DMS 273 (cell line): ENCODE measurements at regions not wholly inside any gene's neighbourhood (a gene's known extent, or its start where the extent isn't known, plus 50 kb on each side); places are given as distances from the start of the nearest gene placed in this dataset.

Experiments
- DNase-seq: peaks from one replicate; lab custom pipeline; 2025; ENCODE audit not compliant: unreplicated experiment; lab: John Stamatoyannopoulos, UW

- DNase-seq, result no peak
Measured at GRCh38 chr13:85406269-85406975, 392.8 kb downstream of the SLITRK6 start.

DNA sequence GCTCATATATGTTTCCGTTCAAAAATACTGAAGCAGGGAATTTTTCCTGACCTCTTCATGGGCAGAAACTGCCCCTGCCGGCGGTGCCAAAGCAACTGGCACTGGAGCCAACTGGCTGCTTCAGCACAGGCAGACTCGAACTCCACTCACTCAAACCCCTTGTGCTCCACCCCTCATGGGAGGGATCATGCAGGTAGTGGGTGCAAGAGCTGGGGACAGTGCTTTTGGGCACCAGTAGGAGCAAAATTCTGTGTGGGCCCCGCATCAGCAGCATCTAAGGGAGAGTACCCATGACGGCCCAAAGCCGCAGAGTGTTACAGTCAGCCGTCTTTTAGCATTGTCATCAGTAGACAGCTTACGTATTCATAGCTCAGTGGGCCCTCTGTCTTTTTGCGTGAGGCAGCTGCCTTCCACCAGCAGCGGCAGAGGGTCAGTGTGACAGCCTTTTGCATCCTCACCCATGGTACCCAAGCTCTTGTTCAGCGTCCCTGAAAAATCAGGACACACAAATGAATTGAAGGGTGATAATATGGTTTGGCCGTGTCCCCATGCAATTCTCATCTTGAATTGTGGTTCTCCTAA lies 393.8 kb downstream of the SLITRK6 start:
- DNase-seq, result no peak

- DNase-seq, result no peak
Measured at GRCh38 chr13:85386424-85386823, 412.8 kb downstream of the SLITRK6 start.

- no peak for DNase-seq
Measured at GRCh38 chr13:85383291-85383690, 415.9 kb downstream of the SLITRK6 start.

- no peak for DNase-seq
Measured at GRCh38 chr13:85381082-85381481, 418.1 kb downstream of the SLITRK6 start.

DNA sequence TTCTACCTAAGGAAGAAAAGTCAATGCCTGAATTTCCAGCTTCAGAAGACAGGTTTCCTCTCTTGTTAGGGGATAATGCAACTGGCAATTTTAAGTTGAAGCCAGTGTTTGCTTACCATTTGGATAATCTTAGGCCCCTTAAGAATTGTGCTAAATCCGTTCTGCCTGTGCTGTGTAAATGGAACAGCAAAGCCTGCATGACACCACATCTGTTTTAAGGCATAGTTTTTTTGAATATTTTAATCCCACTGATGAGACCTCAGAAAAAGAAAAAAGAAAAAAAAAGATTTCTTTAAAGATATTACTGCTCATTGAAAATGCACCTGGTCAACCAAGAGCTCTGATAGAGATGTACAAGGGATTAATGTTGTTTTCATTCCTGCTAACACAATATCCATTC lies 419.2 kb downstream of the SLITRK6 start:
- DNase-seq, result no peak

DNA sequence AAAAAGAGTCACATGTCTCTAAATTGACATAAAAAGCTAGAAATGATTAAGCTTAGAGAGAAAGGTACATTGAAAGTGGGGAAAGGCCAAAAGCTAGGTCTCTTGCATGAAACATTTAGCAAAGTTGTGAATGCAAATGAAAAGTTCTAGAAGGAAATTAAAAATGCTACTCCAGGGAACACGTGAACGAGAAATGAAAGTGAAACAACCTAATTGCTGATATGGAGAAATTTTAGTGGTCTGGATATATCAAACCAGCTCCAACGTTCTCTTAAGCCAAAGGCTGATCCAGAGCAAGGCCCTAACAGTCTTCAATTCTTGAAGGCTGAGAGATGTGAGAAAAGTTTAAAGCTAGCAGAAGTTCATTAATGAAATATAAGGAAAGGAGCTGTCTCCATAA lies 419.8 kb downstream of the SLITRK6 start:
- DNase-seq, result no peak

GRCh38 chr13:85377783-85378182 lies 421.4 kb downstream of the SLITRK6 start:
- DNase-seq, result no peak

- no peak for DNase-seq
Measured at GRCh38 chr13:85373322-85373721, 425.9 kb downstream of the SLITRK6 start.

GRCh38 chr13:85371254-85371653 lies 428.0 kb downstream of the SLITRK6 start:
- no peak for DNase-seq

DNA sequence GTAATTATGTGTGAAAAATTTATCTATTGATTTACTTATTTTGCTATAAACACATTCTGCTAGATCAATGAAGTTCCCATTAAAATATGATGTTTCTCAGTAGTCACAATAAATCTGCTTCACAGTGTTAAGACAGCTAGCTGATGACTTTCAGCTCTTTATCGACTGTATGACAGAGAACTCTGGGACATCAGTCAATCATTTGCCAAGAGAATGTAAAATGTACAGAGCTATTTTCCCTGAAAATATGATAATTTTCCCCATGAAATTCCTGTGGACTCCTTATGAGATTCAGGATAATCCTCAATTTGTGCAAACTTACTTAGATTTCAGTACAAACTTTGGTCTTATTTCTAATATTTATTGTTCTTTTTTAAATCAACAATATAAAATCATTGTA lies 430.5 kb downstream of the SLITRK6 start:
- DNase-seq, result no peak

- no peak for DNase-seq
Measured at GRCh38 chr13:85367887-85368286, 431.3 kb downstream of the SLITRK6 start.

- DNase-seq, result no peak
Measured at GRCh38 chr13:85366759-85367417, 432.3 kb downstream of the SLITRK6 start.

DNA sequence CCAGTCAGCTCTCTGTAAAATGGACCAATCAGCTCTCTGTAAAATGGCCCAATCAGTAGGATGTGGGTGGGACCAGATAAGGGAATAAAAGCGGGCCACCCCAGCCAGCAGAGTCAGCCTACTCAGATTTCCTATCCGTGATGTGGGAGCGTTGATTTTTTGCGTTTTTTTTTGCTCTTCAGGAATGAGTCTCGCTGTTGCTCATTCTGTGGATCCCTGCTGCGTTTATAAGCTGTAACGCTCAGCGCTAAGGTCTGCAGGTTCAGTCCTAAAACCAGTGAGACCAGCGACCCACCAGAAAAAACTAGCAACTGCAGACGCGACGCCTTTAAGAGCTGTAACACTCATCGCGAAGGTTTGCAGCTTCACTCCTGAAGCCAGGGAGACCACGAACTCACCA lies 435.7 kb downstream of the SLITRK6 start:
- no peak for DNase-seq

DNA sequence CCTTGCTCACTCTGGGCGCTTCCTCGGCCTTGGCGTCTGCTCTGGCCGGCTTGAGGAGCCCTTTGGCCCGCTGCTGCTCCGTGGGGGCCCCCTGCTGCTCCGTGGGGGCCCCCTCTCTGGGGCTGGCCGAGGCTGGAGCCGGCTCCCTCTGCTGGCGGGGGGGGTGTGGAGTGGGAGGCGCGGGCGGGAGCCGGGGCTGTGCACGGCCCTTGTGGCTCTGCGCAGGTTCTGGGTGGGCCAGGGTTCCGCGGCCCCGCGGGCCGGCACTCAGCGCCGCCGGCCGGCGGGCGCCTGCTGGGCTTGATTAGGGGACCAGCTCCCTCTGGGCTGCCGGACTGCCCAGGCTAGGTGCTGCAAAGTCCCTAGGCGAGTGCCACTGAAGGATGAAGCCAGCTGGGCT lies 436.2 kb downstream of the SLITRK6 start:
- DNase-seq, result no peak

GRCh38 chr13:85347251-85347650 lies 452.0 kb downstream of the SLITRK6 start:
- no peak for DNase-seq

DNA sequence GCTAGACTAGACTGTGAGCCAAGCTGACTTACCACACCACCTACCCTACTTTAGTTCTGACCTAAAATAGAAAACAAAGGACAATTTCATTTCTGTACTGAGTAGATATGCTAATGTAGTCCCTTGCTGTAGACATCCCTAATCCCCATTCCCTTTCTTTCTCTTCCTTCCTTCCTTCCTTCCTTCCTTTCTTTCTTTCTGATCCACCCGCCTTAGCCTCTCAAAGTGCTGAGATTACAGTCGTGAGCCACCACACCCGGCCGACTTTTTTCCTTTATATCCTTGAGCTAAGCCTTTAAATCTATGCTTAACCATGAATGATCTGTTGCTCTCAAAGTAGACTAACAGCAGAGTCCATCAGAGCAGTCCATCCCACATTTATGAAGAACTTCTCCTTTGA lies 465.0 kb downstream of the SLITRK6 start:
- DNase-seq, result no peak

DNA sequence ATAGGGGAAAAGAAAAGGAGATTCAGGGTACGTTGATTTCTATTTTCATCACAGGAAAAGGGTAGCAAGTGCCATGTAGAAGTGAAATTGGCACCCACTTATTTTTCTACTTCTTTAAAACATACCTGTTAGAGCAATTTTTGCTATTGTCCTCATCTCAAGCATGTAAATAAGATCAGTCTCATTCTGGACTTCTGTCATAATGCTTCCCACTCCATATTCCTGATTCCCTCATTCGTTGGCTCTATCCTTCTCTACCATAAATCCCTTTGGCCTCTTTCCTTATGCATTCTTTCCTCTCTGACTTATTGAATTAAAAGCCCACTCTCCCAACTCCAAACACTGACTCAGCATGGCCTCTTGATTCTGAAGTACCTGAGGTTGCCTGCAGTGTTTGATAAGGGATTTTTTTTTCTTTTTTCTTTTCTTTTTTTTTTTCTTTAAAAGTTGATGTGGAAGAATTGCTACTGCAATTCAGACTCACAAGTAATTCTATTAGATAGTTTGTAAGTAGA lies 465.7 kb downstream of the SLITRK6 start:
- DNase-seq, result no peak

DNA sequence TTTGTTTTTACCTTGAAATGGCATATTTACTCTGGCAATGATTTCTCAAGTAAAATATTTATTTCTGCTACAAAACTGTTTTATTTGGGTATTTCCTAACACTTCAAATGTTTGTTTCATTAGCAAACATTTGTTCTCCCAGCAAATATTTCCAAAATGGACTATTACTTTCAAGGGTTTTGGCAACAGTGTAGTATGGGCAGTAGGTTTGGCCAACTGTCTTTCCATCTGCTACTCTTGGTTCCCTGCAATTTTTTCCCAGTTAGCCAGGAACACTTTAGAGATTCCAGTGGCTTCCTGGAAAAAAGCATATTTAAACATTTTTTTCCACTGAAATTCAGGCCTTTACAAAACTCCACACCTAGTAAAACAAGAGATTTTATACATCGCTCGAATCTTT lies 466.6 kb downstream of the SLITRK6 start:
- peak; percentile 0 for DNase-seq

GRCh38 chr13:85321734-85322133 lies 477.5 kb downstream of the SLITRK6 start:
- DNase-seq, result no peak

DNA sequence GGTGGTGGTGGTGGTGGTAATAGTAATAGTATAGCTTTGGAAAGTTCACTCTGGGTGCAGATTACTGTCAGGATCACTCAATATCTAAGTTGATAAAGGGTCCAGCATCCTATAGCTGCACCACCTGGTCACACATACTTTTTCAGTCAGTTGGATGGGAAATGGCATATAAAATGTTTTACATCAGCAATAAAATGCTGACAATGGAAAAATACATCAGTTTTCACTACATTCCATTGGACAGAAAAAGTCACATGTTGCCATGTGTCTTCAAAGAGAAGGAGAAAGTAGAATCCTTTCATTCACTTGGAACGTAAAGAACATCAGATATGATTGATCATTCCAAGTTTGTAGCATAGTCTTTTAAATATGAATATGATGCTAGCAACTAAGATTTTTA lies 481.4 kb downstream of the SLITRK6 start:
- DNase-seq, result no peak

GRCh38 chr13:85316506-85317025 lies 482.7 kb downstream of the SLITRK6 start:
- DNase-seq, result no peak
